ENCODE measurements at regions not wholly inside any gene's neighbourhood (a gene's known extent, or its start where the extent isn't known, plus 50 kb on each side); places are given as distances from the start of the nearest gene placed in this dataset.
"Not testable (repeated sequence)": the region's sequence is repeated elsewhere in the genome, so short reads cannot be mapped to it uniquely, and the experiment has no call there.

GRCh38 chr7:76904688-76905087 lies 127.5 kb downstream of the SPDYE17 start:
- TF ChIP-seq, protein P1, sequence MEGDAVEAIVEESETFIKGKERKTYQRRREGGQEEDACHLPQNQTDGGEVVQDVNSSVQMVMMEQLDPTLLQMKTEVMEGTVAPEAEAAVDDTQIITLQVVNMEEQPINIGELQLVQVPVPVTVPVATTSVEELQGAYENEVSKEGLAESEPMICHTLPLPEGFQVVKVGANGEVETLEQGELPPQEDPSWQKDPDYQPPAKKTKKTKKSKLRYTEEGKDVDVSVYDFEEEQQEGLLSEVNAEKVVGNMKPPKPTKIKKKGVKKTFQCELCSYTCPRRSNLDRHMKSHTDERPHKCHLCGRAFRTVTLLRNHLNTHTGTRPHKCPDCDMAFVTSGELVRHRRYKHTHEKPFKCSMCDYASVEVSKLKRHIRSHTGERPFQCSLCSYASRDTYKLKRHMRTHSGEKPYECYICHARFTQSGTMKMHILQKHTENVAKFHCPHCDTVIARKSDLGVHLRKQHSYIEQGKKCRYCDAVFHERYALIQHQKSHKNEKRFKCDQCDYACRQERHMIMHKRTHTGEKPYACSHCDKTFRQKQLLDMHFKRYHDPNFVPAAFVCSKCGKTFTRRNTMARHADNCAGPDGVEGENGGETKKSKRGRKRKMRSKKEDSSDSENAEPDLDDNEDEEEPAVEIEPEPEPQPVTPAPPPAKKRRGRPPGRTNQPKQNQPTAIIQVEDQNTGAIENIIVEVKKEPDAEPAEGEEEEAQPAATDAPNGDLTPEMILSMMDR (IDR thresholded peaks at IDR 0.05), result not testable (repeated sequence)
- not testable (repeated sequence) for TF ChIP-seq POLR2AphosphoS5 (IDR thresholded peaks at IDR 0.05; ENCODE audit: low read depth, low read length)
